ENCODE measurements at regions not wholly inside any gene's neighbourhood (a gene's known extent, or its start where the extent isn't known, plus 50 kb on each side); places are given as distances from the start of the nearest gene placed in this dataset.

DNA sequence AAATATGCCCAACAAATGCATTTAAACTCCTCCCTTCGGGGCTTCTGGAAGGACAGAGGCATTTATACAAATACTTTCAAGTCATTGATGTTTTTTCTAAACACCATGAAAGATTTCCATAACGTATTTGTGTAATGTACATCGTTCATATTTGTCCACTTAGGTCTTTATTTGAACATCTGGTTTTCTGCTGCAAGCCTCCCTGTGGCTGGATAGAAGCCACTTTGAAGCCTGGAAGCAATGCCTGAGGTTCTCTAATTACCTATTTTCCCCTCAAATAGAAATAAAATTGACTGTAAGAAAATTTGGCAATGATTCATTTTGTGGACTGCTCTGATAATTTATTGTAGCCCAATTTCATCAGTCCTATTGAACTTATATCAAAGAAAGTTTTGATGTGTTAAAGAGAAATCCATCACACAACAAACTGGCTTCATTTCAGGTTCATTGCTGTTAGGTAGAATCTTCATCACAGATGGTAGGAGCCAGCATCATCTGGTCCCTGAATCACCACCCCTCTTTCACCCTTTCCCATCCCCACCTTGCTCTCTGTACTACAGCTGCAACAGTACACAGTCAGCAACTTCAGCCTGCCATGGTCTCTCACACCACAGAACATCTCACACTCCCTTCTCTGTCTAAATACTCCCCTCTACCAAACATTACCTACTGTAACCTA, 186.0 kb upstream of the MGMT start:
- Histone ChIP-seq H3K36me3 (no peaks in the 10 kb centered on the region), H3K27ac (no peak overlapping the region), H3K4me3 (no peak overlapping the region), H3K9me3 (no peaks in the 10 kb centered on the region), H3K27me3 (no peaks in the 10 kb centered on the region), H3K4me1 (peaks cover 3 to 19% of the 10 kb centered on the region in 2 donors)
- intact Hi-C loops (cut with DNase I; ENCODE audit: low total_unique reads) = no loop called here
- DNase-seq = no peak
- TF ChIP-seq POLR2A (IDR thresholded peaks at IDR 0.05) = no peak
- TF ChIP-seq CTCF (IDR thresholded peaks at IDR 0.05) = no peak

DNA sequence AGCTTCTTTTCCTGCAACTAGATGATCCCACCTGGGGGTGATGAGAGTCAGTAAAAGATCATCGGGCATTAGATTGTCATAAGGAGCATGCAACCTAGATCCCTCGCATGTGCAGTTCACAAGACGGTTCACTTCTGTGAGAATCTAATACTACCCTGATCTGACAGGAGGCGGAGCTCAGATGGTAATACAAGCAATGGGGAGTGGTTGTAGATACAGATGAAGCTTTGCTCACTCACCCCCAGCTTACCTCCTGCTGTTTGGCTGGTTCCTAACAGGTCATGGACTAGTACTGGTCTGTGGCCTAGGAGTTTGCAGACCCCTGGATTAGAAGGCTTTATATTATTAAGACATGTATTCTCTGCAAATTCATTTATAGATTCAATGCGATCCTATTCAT, 181.6 kb upstream of the MGMT start:
- no peak overlapping the region for H3K27ac ChIP-seq
- no peak for DNase-seq
- no peaks in the 10 kb centered on the region for H3K36me3 ChIP-seq
- H3K27me3 ChIP-seq = no peaks in the 10 kb centered on the region
- no peak for TF ChIP-seq POLR2A (IDR thresholded peaks at IDR 0.05)
- peaks cover 3 to 22% of the 10 kb centered on the region in 2 donors for H3K4me1 ChIP-seq
- H3K9me3 ChIP-seq = no peaks in the 10 kb centered on the region
- no peak overlapping the region for H3K4me3 ChIP-seq
- intact Hi-C loops (cut with DNase I; ENCODE audit: low total_unique reads) = no loop called here

GRCh38 chr10:129288999-129289584, 177.9 kb upstream of the MGMT start:
- H3K4me1 ChIP-seq = peaks cover 0 to 14% of the 10 kb centered on the region in 2 donors
- no peaks in the 10 kb centered on the region for H3K27me3 ChIP-seq
- H3K36me3 ChIP-seq = no peaks in the 10 kb centered on the region
- H3K9me3 ChIP-seq = no peaks in the 10 kb centered on the region
- intact Hi-C loops (cut with DNase I; ENCODE audit: low total_unique reads) = no loop called here
- no peak for DNase-seq
- H3K27ac ChIP-seq = no peak overlapping the region
- no peak for TF ChIP-seq POLR2A (IDR thresholded peaks at IDR 0.05)
- TF ChIP-seq CTCF (IDR thresholded peaks at IDR 0.05) = no peak
- H3K4me3 ChIP-seq = no peak overlapping the region

- no peak for TF ChIP-seq POLR2A (IDR thresholded peaks at IDR 0.05)
- TF ChIP-seq CTCF (IDR thresholded peaks at IDR 0.05) = no peak
- Histone ChIP-seq H3K4me3 (no peak overlapping the region), H3K27me3 (no peaks in the 10 kb centered on the region), H3K36me3 (no peaks in the 10 kb centered on the region), H3K4me1 (no peaks in the 10 kb centered on the region), H3K9me3 (no peaks in the 10 kb centered on the region), H3K27ac (no peak overlapping the region)
- DNase-seq = no peak
- intact Hi-C loops (cut with DNase I; ENCODE audit: low total_unique reads) = no loop called here
Measured at GRCh38 chr10:129293991-129294700, 172.9 kb upstream of the MGMT start.

DNA sequence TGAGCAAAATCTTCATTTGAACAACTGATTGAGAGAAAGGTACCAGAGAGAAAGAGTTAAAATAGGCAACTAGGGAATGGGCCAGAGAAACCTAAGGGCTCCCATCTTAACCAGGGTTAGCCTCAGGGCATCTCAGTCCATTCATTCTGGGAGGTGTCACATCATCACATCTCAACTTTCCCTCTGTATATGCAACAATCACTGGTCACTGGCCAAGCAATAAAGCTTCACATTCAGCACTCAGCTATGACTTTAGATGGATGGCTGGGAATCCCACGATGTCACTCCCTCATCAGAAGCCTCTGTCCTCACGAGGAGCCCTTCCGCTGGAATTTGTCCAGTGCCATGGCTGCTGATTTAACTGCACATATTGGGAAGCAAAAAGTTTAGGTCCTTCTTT, 172.1 kb upstream of the MGMT start:
- intact Hi-C loops (cut with DNase I; ENCODE audit: low total_unique reads) = no loop called here
- H3K27me3 ChIP-seq = no peaks in the 10 kb centered on the region

More for the DNA sequence above, 172.1 kb upstream of the MGMT start:
- no peak for DNase-seq
- Histone ChIP-seq H3K27ac (no peak overlapping the region), H3K4me1 (no peaks in the 10 kb centered on the region), H3K36me3 (no peaks in the 10 kb centered on the region), H3K9me3 (no peaks in the 10 kb centered on the region), H3K4me3 (no peak overlapping the region)
- TF ChIP-seq CTCF (IDR thresholded peaks at IDR 0.05) (no peak), POLR2A (IDR thresholded peaks at IDR 0.05) (no peak)

All from uterus (tissue), 3 donors.